ENCODE measurements at regions not wholly inside any gene's neighbourhood (a gene's known extent, or its start where the extent isn't known, plus 50 kb on each side); places are given as distances from the start of the nearest gene placed in this dataset.

GRCh38 chr17:71304498-71305158 lies 816.2 kb upstream of the SOX9 start:
- TF ChIP-seq CTCF (conservative IDR thresholded peaks at IDR 0.05; ENCODE audit: low read depth, low read length) (no peak), EZH2 (IDR thresholded peaks at IDR 0.05; ENCODE audit: borderline replicate concordance, low read depth, low read length, poor library complexity, severe bottlenecking) (no peak)
